GM23248 (cell line): ENCODE measurements at regions not wholly inside any gene's neighbourhood (a gene's known extent, or its start where the extent isn't known, plus 50 kb on each side); places are given as distances from the start of the nearest gene placed in this dataset.

Experiments used
- EZH2 ChIP-seq: fragments of 200-600 bp; sonication (generic); IDR thresholded peaks from 2 replicates; pipeline ENCODE4 v1.6.1; 2018; ENCODE audit warnings: antibody characterized with exemption, mild to moderate bottlenecking; ENCODE audit not compliant: insufficient read depth, poor library complexity, severe bottlenecking
- EZH2phosphoT487 ChIP-seq: fragments of 200-600 bp; sonication (generic); IDR thresholded peaks from 2 replicates; pipeline ENCODE4 v1.6.1; 2018; ENCODE audit warnings: antibody characterized with exemption, moderate library complexity, mild to moderate bottlenecking, low read depth; ENCODE audit not compliant: insufficient read depth

GRCh38 chr4:23558101-23558500, 331.7 kb downstream of the PPARGC1A start:
- TF ChIP-seq EZH2 (no peak), EZH2phosphoT487 (no peak)
